WTC11 (cell line): ENCODE measurements at regions not wholly inside any gene's neighbourhood (a gene's known extent, or its start where the extent isn't known, plus 50 kb on each side); places are given as distances from the start of the nearest gene placed in this dataset.

Source experiments
- ATAC-seq: fragments of 200-7000 bp; cut with Tn5 transposase; 2 replicates; pipeline ENCODE4 v1.10.0; 2021; ENCODE audit warnings: mild to moderate bottlenecking, moderate library complexity
- CTCF ChIA-PET: fragments of 300-600 bp; sonication (Branson Sonifier 250); formaldehyde crosslinking; loops from one replicate; lab custom pipeline; 2021; ENCODE audit warnings: antibody characterized with exemption; lab: Charles Lee
- POLR2A ChIA-PET: fragments of 350-600 bp; sonication (Branson Sonifier 250); formaldehyde crosslinking; loops from one replicate; lab custom pipeline; 2021; ENCODE audit warnings: antibody characterized with exemption; lab: Charles Lee
- DNase-seq: peaks from one replicate; pipeline ENCODE4 v3.0.0; 2021; ENCODE audit warnings: low spot score
- H3K27ac Mint-ChIP-seq: 2 replicates; pipeline ENCODE4 v1.8.0; 2021; ENCODE audit warnings: mixed read lengths
- H3K27me3 Mint-ChIP-seq: 2 replicates; pipeline ENCODE4 v1.8.0; 2021; ENCODE audit warnings: low read depth, mild to moderate bottlenecking, moderate library complexity, mixed read lengths
- H3K36me3 Mint-ChIP-seq: 2 replicates; pipeline ENCODE4 v1.8.0; 2021; ENCODE audit warnings: mixed read lengths
- H3K4me1 Mint-ChIP-seq: 2 replicates; pipeline ENCODE4 v1.8.0; 2022; ENCODE audit warnings: mixed read lengths
- H3K4me3 Mint-ChIP-seq: 2 replicates; pipeline ENCODE4 v1.8.0; 2021; ENCODE audit warnings: mild to moderate bottlenecking, moderate library complexity, mixed read lengths
- H3K9me3 Mint-ChIP-seq: 2 replicates; pipeline ENCODE4 v1.8.0; 2021; ENCODE audit warnings: mixed read lengths
- CBFB ChIP-seq: sonication (generic); formaldehyde crosslinking; IDR thresholded peaks from 2 replicates; pipeline ENCODE4 v1.8.1; 2022; ENCODE audit warnings: mild to moderate bottlenecking, low read depth, missing genetic modification reagents
- CREM ChIP-seq: sonication (generic); formaldehyde crosslinking; IDR thresholded peaks from 2 replicates; pipeline ENCODE4 v1.8.1; 2022; ENCODE audit warnings: mild to moderate bottlenecking, missing genetic modification reagents, moderate library complexity
- EMX1 ChIP-seq: fragments of 250-450 bp; sonication (Bioruptor Pico); IDR thresholded peaks from 2 replicates; pipeline ENCODE4 v1.8.0; 2021; ENCODE audit warnings: mild to moderate bottlenecking
- FOXJ3 ChIP-seq: sonication (generic); formaldehyde crosslinking; IDR thresholded peaks from 2 replicates; pipeline ENCODE4 v1.9.0; 2021; ENCODE audit warnings: missing genetic modification reagents, mild to moderate bottlenecking, borderline replicate concordance
- FOXP1 ChIP-seq: sonication (generic); formaldehyde crosslinking; IDR thresholded peaks from 2 replicates; pipeline ENCODE4 v1.8.0; 2022; ENCODE audit warnings: missing genetic modification reagents, mild to moderate bottlenecking, moderate library complexity, borderline replicate concordance
- GABPB1 ChIP-seq: sonication (generic); formaldehyde crosslinking; IDR thresholded peaks from 2 replicates; pipeline ENCODE4 v1.8.1; 2023; ENCODE audit warnings: mild to moderate bottlenecking, missing genetic modification reagents
- JAZF1 ChIP-seq: fragments of 250-450 bp; sonication (Bioruptor Pico); IDR thresholded peaks from 2 replicates; pipeline ENCODE4 v1.9.0; 2021; ENCODE audit warnings: moderate library complexity, mild to moderate bottlenecking, inconsistent platforms
- JUN ChIP-seq: sonication (generic); formaldehyde crosslinking; IDR thresholded peaks from 2 replicates; pipeline ENCODE4 v1.8.0; 2023; ENCODE audit warnings: mild to moderate bottlenecking, missing genetic modification reagents
- NFATC4 ChIP-seq: fragments of 250-450 bp; sonication (Bioruptor Pico); IDR thresholded peaks from 2 replicates; pipeline ENCODE4 v1.9.0; 2021; ENCODE audit warnings: mild to moderate bottlenecking
- PRRX2 ChIP-seq: fragments of 250-450 bp; sonication (Bioruptor Pico); IDR thresholded peaks from 2 replicates; pipeline ENCODE4 v1.8.0; 2021; ENCODE audit warnings: mild to moderate bottlenecking
- RORB ChIP-seq: fragments of 250-450 bp; sonication (Bioruptor Pico); IDR thresholded peaks from 2 replicates; pipeline ENCODE4 v1.9.0; 2021; ENCODE audit warnings: mild to moderate bottlenecking
- TEAD1 ChIP-seq: sonication (generic); formaldehyde crosslinking; IDR thresholded peaks from 2 replicates; pipeline ENCODE4 v1.8.0; 2022; ENCODE audit warnings: mild to moderate bottlenecking, missing genetic modification reagents
- ZNF138 ChIP-seq: sonication (generic); formaldehyde crosslinking; conservative IDR thresholded peaks from 2 replicates; pipeline ENCODE4 v1.8.1; 2022; ENCODE audit warnings: mild to moderate bottlenecking, moderate library complexity, missing genetic modification reagents
- ZNF263 ChIP-seq: sonication (generic); formaldehyde crosslinking; IDR thresholded peaks from 2 replicates; pipeline ENCODE4 v1.8.1; 2022; ENCODE audit warnings: low read depth, mild to moderate bottlenecking, moderate library complexity, missing genetic modification reagents
- ZNF416 ChIP-seq: fragments of 250-450 bp; sonication (Bioruptor Pico); IDR thresholded peaks from 2 replicates; pipeline ENCODE4 v1.9.0; 2021; ENCODE audit warnings: mild to moderate bottlenecking, inconsistent platforms
- ZNF671 ChIP-seq: fragments of 250-450 bp; sonication (Bioruptor Pico); IDR thresholded peaks from 2 replicates; pipeline ENCODE4 v1.8.0; 2021; ENCODE audit warnings: mild to moderate bottlenecking
- TF ChIP-seq, protein P1 (sequence below): sonication (generic); formaldehyde crosslinking; IDR thresholded peaks from 2 replicates; pipeline ENCODE4 v1.8.0; 2022; ENCODE audit warnings: missing genetic modification reagents
- TF ChIP-seq, protein P2 (sequence below): fragments of 250-450 bp; sonication (Bioruptor Pico); IDR thresholded peaks from 2 replicates; pipeline ENCODE4 v1.9.0; 2021; ENCODE audit warnings: mild to moderate bottlenecking, borderline replicate concordance
- TF ChIP-seq, protein P3 (sequence below): fragments of 250-450 bp; sonication (Bioruptor Pico); IDR thresholded peaks from 2 replicates; pipeline ENCODE4 v1.9.0; 2021; ENCODE audit warnings: mild to moderate bottlenecking
- TF ChIP-seq, protein P4 (sequence below): sonication (generic); formaldehyde crosslinking; conservative IDR thresholded peaks from 2 replicates; pipeline ENCODE4 v1.8.1; 2022; ENCODE audit warnings: mild to moderate bottlenecking, missing genetic modification reagents
- TF ChIP-seq, protein P5 (sequence below): fragments of 250-450 bp; sonication (Bioruptor Pico); IDR thresholded peaks from 2 replicates; pipeline ENCODE4 v1.9.0; 2021; ENCODE audit warnings: moderate library complexity, mild to moderate bottlenecking, inconsistent platforms, borderline replicate concordance

DNA sequence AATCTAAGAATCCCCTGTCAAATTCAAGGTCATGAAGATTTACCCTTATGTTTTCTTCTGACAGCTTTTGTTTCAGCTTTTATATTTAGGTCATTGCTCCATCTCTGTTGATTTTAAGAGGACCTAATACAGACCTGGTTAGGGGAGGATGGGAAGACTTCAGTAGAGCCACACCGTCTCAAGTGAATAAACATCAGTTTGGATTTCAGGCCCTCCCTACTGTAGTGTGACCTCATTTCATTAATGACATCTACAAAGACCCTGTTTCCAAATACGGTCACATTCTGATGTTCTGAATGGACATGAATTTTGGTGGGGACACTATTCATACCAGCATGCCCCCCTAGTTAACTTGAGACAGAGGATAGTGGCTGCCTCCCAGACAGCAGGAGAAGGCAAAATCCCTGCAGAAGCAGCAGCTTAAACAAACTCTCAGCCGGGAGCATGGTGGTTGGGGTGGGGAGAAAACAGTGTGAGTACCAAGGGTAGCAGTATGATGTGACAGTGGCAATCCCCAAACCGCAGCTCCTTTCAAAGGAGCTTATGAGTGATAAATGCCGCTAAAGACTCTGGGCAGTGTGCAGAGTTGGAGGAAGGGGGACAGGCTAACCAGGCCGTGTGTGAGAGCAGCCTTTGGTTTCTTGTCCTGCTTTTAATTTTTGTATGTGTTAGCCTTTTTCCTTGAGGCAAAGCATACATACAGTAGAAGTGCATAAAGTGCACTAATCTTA is 65.9 kb upstream of the TNP1 start (continued):
- TF ChIP-seq, protein P1, sequence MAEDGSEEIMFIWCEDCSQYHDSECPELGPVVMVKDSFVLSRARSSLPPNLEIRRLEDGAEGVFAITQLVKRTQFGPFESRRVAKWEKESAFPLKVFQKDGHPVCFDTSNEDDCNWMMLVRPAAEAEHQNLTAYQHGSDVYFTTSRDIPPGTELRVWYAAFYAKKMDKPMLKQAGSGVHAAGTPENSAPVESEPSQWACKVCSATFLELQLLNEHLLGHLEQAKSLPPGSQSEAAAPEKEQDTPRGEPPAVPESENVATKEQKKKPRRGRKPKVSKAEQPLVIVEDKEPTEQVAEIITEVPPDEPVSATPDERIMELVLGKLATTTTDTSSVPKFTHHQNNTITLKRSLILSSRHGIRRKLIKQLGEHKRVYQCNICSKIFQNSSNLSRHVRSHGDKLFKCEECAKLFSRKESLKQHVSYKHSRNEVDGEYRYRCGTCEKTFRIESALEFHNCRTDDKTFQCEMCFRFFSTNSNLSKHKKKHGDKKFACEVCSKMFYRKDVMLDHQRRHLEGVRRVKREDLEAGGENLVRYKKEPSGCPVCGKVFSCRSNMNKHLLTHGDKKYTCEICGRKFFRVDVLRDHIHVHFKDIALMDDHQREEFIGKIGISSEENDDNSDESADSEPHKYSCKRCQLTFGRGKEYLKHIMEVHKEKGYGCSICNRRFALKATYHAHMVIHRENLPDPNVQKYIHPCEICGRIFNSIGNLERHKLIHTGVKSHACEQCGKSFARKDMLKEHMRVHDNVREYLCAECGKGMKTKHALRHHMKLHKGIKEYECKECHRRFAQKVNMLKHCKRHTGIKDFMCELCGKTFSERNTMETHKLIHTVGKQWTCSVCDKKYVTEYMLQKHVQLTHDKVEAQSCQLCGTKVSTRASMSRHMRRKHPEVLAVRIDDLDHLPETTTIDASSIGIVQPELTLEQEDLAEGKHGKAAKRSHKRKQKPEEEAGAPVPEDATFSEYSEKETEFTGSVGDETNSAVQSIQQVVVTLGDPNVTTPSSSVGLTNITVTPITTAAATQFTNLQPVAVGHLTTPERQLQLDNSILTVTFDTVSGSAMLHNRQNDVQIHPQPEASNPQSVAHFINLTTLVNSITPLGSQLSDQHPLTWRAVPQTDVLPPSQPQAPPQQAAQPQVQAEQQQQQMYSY (CRISPR knock-in tag): no peak
- TF ChIP-seq RORB (CRISPR knock-in tag): no peak
- TF ChIP-seq, protein P2, sequence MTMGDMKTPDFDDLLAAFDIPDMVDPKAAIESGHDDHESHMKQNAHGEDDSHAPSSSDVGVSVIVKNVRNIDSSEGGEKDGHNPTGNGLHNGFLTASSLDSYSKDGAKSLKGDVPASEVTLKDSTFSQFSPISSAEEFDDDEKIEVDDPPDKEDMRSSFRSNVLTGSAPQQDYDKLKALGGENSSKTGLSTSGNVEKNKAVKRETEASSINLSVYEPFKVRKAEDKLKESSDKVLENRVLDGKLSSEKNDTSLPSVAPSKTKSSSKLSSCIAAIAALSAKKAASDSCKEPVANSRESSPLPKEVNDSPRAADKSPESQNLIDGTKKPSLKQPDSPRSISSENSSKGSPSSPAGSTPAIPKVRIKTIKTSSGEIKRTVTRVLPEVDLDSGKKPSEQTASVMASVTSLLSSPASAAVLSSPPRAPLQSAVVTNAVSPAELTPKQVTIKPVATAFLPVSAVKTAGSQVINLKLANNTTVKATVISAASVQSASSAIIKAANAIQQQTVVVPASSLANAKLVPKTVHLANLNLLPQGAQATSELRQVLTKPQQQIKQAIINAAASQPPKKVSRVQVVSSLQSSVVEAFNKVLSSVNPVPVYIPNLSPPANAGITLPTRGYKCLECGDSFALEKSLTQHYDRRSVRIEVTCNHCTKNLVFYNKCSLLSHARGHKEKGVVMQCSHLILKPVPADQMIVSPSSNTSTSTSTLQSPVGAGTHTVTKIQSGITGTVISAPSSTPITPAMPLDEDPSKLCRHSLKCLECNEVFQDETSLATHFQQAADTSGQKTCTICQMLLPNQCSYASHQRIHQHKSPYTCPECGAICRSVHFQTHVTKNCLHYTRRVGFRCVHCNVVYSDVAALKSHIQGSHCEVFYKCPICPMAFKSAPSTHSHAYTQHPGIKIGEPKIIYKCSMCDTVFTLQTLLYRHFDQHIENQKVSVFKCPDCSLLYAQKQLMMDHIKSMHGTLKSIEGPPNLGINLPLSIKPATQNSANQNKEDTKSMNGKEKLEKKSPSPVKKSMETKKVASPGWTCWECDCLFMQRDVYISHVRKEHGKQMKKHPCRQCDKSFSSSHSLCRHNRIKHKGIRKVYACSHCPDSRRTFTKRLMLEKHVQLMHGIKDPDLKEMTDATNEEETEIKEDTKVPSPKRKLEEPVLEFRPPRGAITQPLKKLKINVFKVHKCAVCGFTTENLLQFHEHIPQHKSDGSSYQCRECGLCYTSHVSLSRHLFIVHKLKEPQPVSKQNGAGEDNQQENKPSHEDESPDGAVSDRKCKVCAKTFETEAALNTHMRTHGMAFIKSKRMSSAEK (CRISPR knock-in tag): no peak
- TF ChIP-seq, protein P3, sequence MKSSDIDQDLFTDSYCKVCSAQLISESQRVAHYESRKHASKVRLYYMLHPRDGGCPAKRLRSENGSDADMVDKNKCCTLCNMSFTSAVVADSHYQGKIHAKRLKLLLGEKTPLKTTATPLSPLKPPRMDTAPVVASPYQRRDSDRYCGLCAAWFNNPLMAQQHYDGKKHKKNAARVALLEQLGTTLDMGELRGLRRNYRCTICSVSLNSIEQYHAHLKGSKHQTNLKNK (CRISPR knock-in tag): no peak

DNA sequence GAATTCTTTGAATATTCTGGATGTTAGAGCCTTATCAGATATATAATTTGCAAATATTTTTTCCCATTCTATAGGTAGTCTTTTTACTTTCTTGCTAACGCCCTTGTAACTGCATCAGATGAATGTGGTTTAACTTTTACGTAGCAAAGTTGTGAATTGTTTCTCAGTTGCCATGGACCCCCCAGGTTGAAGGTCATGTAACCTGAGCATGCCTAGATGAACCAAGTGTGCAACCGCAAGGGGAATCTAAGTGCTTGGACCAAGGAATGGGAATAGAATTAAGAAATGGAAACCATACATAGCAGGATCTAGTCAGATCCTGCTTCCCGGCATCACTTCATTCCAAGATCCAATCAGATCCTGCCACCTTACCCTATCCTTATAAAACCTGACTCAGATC is 65.1 kb upstream of the TNP1 start:
- DNase-seq: no peak
- Mint-ChIP-seq H3K36me3 (no peaks in the 10 kb centered on the region), H3K4me3 (no peak overlapping the region), H3K4me1 (peaks cover 41% of the 10 kb centered on the region), H3K27me3 (no peaks in the 10 kb centered on the region), H3K9me3 (peaks cover 9% of the 10 kb centered on the region), H3K27ac (no peak overlapping the region)
- CTCF ChIA-PET: no interaction called here
- POLR2A ChIA-PET: no interaction called here
- ATAC-seq: no peak
- no peak for TF ChIP-seq TEAD1 (CRISPR knock-in tag)
- TF ChIP-seq PRRX2: no peak
- TF ChIP-seq, protein P2 (CRISPR knock-in tag): no peak
- TF ChIP-seq CREM (CRISPR knock-in tag): no peak
- TF ChIP-seq JUN: no peak
- no peak for TF ChIP-seq CBFB
- TF ChIP-seq FOXJ3 (CRISPR knock-in tag): no peak
- no peak for TF ChIP-seq ZNF263
- no peak for TF ChIP-seq EMX1
- TF ChIP-seq ZNF671 (CRISPR knock-in tag): no peak
- TF ChIP-seq JAZF1 (CRISPR knock-in tag): no peak
- TF ChIP-seq, protein P4, sequence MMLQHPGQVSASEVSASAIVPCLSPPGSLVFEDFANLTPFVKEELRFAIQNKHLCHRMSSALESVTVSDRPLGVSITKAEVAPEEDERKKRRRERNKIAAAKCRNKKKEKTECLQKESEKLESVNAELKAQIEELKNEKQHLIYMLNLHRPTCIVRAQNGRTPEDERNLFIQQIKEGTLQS (CRISPR knock-in tag): no peak
- TF ChIP-seq ZNF138 (CRISPR knock-in tag): no peak
- TF ChIP-seq RORB (CRISPR knock-in tag): no peak
- TF ChIP-seq GABPB1: no peak
- TF ChIP-seq, protein P5, sequence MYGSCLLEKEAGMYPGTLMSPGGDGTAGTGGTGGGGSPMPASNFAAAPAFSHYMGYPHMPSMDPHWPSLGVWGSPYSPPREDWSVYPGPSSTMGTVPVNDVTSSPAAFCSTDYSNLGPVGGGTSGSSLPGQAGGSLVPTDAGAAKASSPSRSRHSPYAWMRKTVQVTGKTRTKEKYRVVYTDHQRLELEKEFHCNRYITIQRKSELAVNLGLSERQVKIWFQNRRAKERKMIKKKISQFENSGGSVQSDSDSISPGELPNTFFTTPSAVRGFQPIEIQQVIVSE (CRISPR knock-in tag): no peak
- TF ChIP-seq FOXP1 (CRISPR knock-in tag): no peak
- TF ChIP-seq NFATC4 (CRISPR knock-in tag): no peak
- TF ChIP-seq ZNF416 (CRISPR knock-in tag): no peak
